HepG2 (cell line): ENCODE measurements at regions not wholly inside any gene's neighbourhood (a gene's known extent, or its start where the extent isn't known, plus 50 kb on each side); places are given as distances from the start of the nearest gene placed in this dataset.

Source experiments
- ATAC-seq: fragments of 200-7000 bp; cut with Tn5 transposase; 3 replicates; pipeline ENCODE4 v1.9.1; 2020; ENCODE audit warnings: mild to moderate bottlenecking, moderate library complexity
- BruUV-seq: library from RNA; stranded (reverse); fragments of 400-500 nt; replicated peaks from 2 replicates; lab custom pipeline; 2021; lab: Mats Ljungman, UMichigan
- CTCF ChIA-PET: fragments of 300-600 bp; formaldehyde crosslinking; extraction: SDS; loops from one replicate; lab custom pipeline; 2021; ENCODE audit warnings: low total read pairs, inconsistent platforms, low intra/inter-chr PET ratio; lab: Yijun Ruan, JAX
- POLR2A ChIA-PET: fragments of 350-600 bp; sonication (Branson Sonifier 250); formaldehyde crosslinking; loops from one replicate; lab custom pipeline; 2020; ENCODE audit warnings: antibody characterized with exemption, inconsistent platforms; lab: Yijun Ruan, JAX
- DNase-seq: peaks from one replicate; pipeline ENCODE4 v3.0.0-alpha.2; 2015; ENCODE audit warnings: low spot score
- FAIRE-seq: peaks from 3 replicates; lab custom pipeline; 2011; peaks lifted over from hg19 to GRCh38; lab: Jason Lieb, UNC
- H2AFZ ChIP-seq: one replicate; pipeline ENCODE4 v1.6.1; 2011; ENCODE audit warnings: low read length, inconsistent platforms
- H3K27ac ChIP-seq: fragments of 300-600 bp; 3 replicates; pipeline ENCODE4 v1.8.0; 2011; ENCODE audit warnings: mixed run types, mild to moderate bottlenecking, mixed read lengths, low read length, inconsistent platforms; ENCODE audit not compliant: insufficient read depth; ENCODE audit errors: extremely low read length
- H3K27me3 ChIP-seq, 2 experiments: fragments of 200-600 bp in 1 of 2; 2 replicates in 1 of 2; 3 replicates in 1 of 2; pipeline versions ENCODE4 v1.6.0 to v1.8.0; 2011; ENCODE audit warnings: low read length in 2 of 2, mild to moderate bottlenecking in 2 of 2, moderate library complexity in 2 of 2, inconsistent platforms in 1 of 2; ENCODE audit not compliant: insufficient read depth in 2 of 2, control insufficient read depth in 1 of 2
- H3K36me3 ChIP-seq, 2 experiments: fragments of 200-600 bp in 1 of 2; replicated peaks in 1 of 2; 2 replicates in 1 of 2; 3 replicates in 1 of 2; pipeline versions ENCODE4 v1.5.1 to v1.8.0; 2011; ENCODE audit warnings: low read length in 2 of 2, inconsistent platforms in 1 of 2; ENCODE audit not compliant: insufficient read depth in 2 of 2, control insufficient read depth in 1 of 2
- H3K4me1 ChIP-seq: 2 replicates; pipeline ENCODE4 v1.5.1; 2012; ENCODE audit warnings: low read length, inconsistent platforms; ENCODE audit not compliant: insufficient read depth
- H3K4me2 ChIP-seq: 2 replicates; pipeline ENCODE4 v1.6.0; 2011; ENCODE audit warnings: low read depth, low read length, inconsistent platforms
- H3K4me3 ChIP-seq, 3 experiments: fragments of 200-600 bp in 1 of 3; sonication (generic), shearing (Covaris generic) in 1 of 3; replicated peaks in 1 of 3; 2 replicates each; pipeline ENCODE4 v1.5.1; 2011 to 2016; ENCODE audit warnings: low read length in 3 of 3, inconsistent platforms in 2 of 3, low read depth in 2 of 3, mild to moderate bottlenecking in 2 of 3, control low read depth in 1 of 3, mixed read lengths in 1 of 3; ENCODE audit not compliant: insufficient read depth in 1 of 3
- H3K79me2 ChIP-seq: one replicate; pipeline ENCODE4 v1.6.1; 2011; ENCODE audit warnings: low read length, inconsistent platforms; ENCODE audit not compliant: insufficient read depth
- H3K9ac ChIP-seq: 2 replicates; pipeline ENCODE4 v1.6.0; 2011; ENCODE audit warnings: mild to moderate bottlenecking, low read depth, low read length, inconsistent platforms; ENCODE audit not compliant: insufficient read depth
- H3K9me3 ChIP-seq: 2 replicates; pipeline ENCODE4 v1.5.1; 2012; ENCODE audit warnings: mild to moderate bottlenecking, low read length
- H4K20me1 ChIP-seq: 2 replicates; pipeline ENCODE4 v1.6.0; 2011; ENCODE audit warnings: inconsistent platforms, mild to moderate bottlenecking, low read length, moderate library complexity; ENCODE audit not compliant: insufficient read depth
- CTCF ChIP-seq: sonication (generic); formaldehyde crosslinking; IDR thresholded peaks from 2 replicates; pipeline ENCODE4 v1.5.0; 2020; ENCODE audit warnings: mild to moderate bottlenecking, missing genetic modification reagents, moderate library complexity
- MBD4 ChIP-seq: IDR thresholded peaks from 2 replicates; pipeline ENCODE4 v1.6.1; 2012; ENCODE audit warnings: low read length, inconsistent platforms, borderline replicate concordance
- MLXIP ChIP-seq: sonication (generic); formaldehyde crosslinking; IDR thresholded peaks from 2 replicates; pipeline ENCODE4 v1.9.0; 2021; ENCODE audit warnings: missing genetic modification reagents, borderline replicate concordance
- WGBS: methylation state at CpG from one replicate; pipeline ENCODE4 v1.1.6; 2017; ENCODE audit warnings: low lambda C conversion rate; 5-methylcytosine and 5-hydroxymethylcytosine counted together
- in situ Hi-C: cut with HindIII; loops from 2 replicates; pipeline ENCODE4 v1.10.0; 2017; ENCODE audit warnings: low pct_unique_long_range_greater_than_20kb; ENCODE audit not compliant: extremely low pct_ligation_motif_present
- intact Hi-C: fragments of 100-400 bp; cut with micrococcal nuclease; formaldehyde crosslinking; loops from one replicate; pipeline ENCODE4 v1.10.0; 2022; ENCODE audit not compliant: unreplicated experiment

- intact Hi-C loops: no loop called here
Measured at GRCh38 chr12:17976202-17976601, 113.8 kb downstream of the RERGL start.

More at GRCh38 chr12:17976202-17976601, 113.8 kb downstream of the RERGL start:
- Histone ChIP-seq H3K4me2 (no peak overlapping the region), H3K4me3 (no peak overlapping the region), H3K9ac (no peak overlapping the region), H3K79me2 (no peaks in the 10 kb centered on the region), H3K27me3 (no peaks in the 10 kb centered on the region), H2AFZ (no peak overlapping the region), H3K36me3 (no peaks in the 10 kb centered on the region), H3K9me3 (peaks cover 8% of the 10 kb centered on the region; the same call in 1 of the 2 replicates), H3K4me1 (no peaks in the 10 kb centered on the region), H3K27ac (no peak overlapping the region), H4K20me1 (no peaks in the 10 kb centered on the region)
- in situ Hi-C loops: no loop called here
- no TSS peak for BruUV-seq
- ChIA-PET POLR2A (no interaction called here), CTCF (no interaction called here)
- TF ChIP-seq MLXIP (CRISPR knock-in tag) (no peak), CTCF (CRISPR knock-in tag) (0 out of 2 replicates have a peak, but pooled peaks have one; percentile 6), MBD4 (no peak)
- DNase-seq: no peak
- no peak for ATAC-seq
- no peak for FAIRE-seq
- WGBS: 6% methylated on average over 5 of the region's 5 CpGs
